HepG2 (cell line): ENCODE measurements at regions not wholly inside any gene's neighbourhood (a gene's known extent, or its start where the extent isn't known, plus 50 kb on each side); places are given as distances from the start of the nearest gene placed in this dataset.

Source experiments
- ATAD3A ChIP-seq: sonication (generic); formaldehyde crosslinking; IDR thresholded peaks from 2 replicates; pipeline ENCODE4 v1.4.0; 2020; ENCODE audit warnings: missing genetic modification reagents
- CREM ChIP-seq, 2 experiments: sonication (generic) in 1 of 2; formaldehyde crosslinking in 1 of 2; IDR thresholded peaks; 2 replicates each; pipeline versions ENCODE4 v1.4.0 to v1.6.1; 2016 to 2020; ENCODE audit warnings: antibody characterized with exemption in 1 of 2, mild to moderate bottlenecking in 1 of 2, missing genetic modification reagents in 1 of 2
- CTCF ChIP-seq: sonication (generic); formaldehyde crosslinking; IDR thresholded peaks from 2 replicates; pipeline ENCODE4 v1.5.0; 2020; ENCODE audit warnings: mild to moderate bottlenecking, missing genetic modification reagents, moderate library complexity
- GATAD1 ChIP-seq: IDR thresholded peaks from 2 replicates; pipeline ENCODE4 v1.6.1; 2016; ENCODE audit warnings: missing genetic modification reagents, missing compliant biosample characterization
- GTF2F1 ChIP-seq: fragments of 150-350 bp; IDR thresholded peaks from 2 replicates; pipeline ENCODE4 v1.6.1; 2014; ENCODE audit warnings: low read length
- GTF3A ChIP-seq: sonication (generic); formaldehyde crosslinking; conservative IDR thresholded peaks from 2 replicates; pipeline ENCODE4 v1.4.0; 2020; ENCODE audit warnings: mild to moderate bottlenecking, missing genetic modification reagents
- MED1 ChIP-seq: sonication (generic); formaldehyde crosslinking; IDR thresholded peaks from 2 replicates; pipeline ENCODE4 v1.4.0; 2020; ENCODE audit warnings: missing genetic modification reagents
- NR0B2 ChIP-seq: sonication (generic); formaldehyde crosslinking; IDR thresholded peaks from 2 replicates; pipeline ENCODE4 v1.4.0; 2020; ENCODE audit warnings: mild to moderate bottlenecking, missing genetic modification reagents
- POGZ ChIP-seq: sonication (generic); formaldehyde crosslinking; IDR thresholded peaks from 2 replicates; pipeline ENCODE4 v1.4.0; 2020; ENCODE audit warnings: mild to moderate bottlenecking, missing genetic modification reagents
- RXRA ChIP-seq: sonication (generic); formaldehyde crosslinking; IDR thresholded peaks from 2 replicates; pipeline ENCODE4 v1.5.1; 2020; ENCODE audit warnings: missing genetic modification reagents
- STAG1 ChIP-seq: sonication (generic); formaldehyde crosslinking; IDR thresholded peaks from 2 replicates; pipeline ENCODE4 v1.4.0; 2020; ENCODE audit warnings: missing genetic modification reagents
- TBX3 ChIP-seq: fragments of 450-650 bp; IDR thresholded peaks from 2 replicates; pipeline ENCODE4 v1.6.1; 2017; ENCODE audit warnings: antibody characterized with exemption, mild to moderate bottlenecking, inconsistent platforms, borderline replicate concordance
- TRIM24 ChIP-seq: sonication (generic); formaldehyde crosslinking; IDR thresholded peaks from 2 replicates; pipeline ENCODE4 v1.8.0; 2022; ENCODE audit warnings: mild to moderate bottlenecking, missing genetic modification reagents
- YEATS2 ChIP-seq: sonication (generic); formaldehyde crosslinking; IDR thresholded peaks from 2 replicates; pipeline ENCODE4 v1.4.0; 2020; ENCODE audit warnings: missing genetic modification reagents, borderline replicate concordance
- ZNF501 ChIP-seq: sonication (generic); formaldehyde crosslinking; IDR thresholded peaks from 2 replicates; pipeline ENCODE4 v1.5.1; 2020; ENCODE audit warnings: mild to moderate bottlenecking, moderate library complexity, missing genetic modification reagents
- ZNF652 ChIP-seq: IDR thresholded peaks from 2 replicates; pipeline ENCODE4 v1.6.1; 2016; ENCODE audit warnings: low read depth, borderline replicate concordance
- ZSCAN12 ChIP-seq: sonication (generic); formaldehyde crosslinking; IDR thresholded peaks from 2 replicates; pipeline ENCODE4 v1.9.0; 2021; ENCODE audit warnings: mild to moderate bottlenecking, missing genetic modification reagents
- TF ChIP-seq, protein P1 (sequence below): sonication (generic); formaldehyde crosslinking; conservative IDR thresholded peaks from 2 replicates; pipeline ENCODE4 v1.4.0; 2020; ENCODE audit warnings: mild to moderate bottlenecking, missing genetic modification reagents, moderate library complexity
- TF ChIP-seq, protein P2 (sequence below): sonication (generic); formaldehyde crosslinking; IDR thresholded peaks from 2 replicates; pipeline ENCODE4 v1.9.0; 2021; ENCODE audit warnings: missing genetic modification reagents, mild to moderate bottlenecking, borderline replicate concordance
- TF ChIP-seq, protein P3 (sequence below): sonication (generic); formaldehyde crosslinking; IDR thresholded peaks from 2 replicates; pipeline ENCODE4 v1.4.0; 2020; ENCODE audit warnings: missing genetic modification reagents, mild to moderate bottlenecking, borderline replicate concordance
- TF ChIP-seq, protein P4 (sequence below): IDR thresholded peaks from 2 replicates; pipeline ENCODE4 v1.6.1; 2016; ENCODE audit warnings: mild to moderate bottlenecking

GRCh38 chr11:27234043-27234668, 128.9 kb downstream of the CCDC34 start (continued):
- TF ChIP-seq, protein P1, sequence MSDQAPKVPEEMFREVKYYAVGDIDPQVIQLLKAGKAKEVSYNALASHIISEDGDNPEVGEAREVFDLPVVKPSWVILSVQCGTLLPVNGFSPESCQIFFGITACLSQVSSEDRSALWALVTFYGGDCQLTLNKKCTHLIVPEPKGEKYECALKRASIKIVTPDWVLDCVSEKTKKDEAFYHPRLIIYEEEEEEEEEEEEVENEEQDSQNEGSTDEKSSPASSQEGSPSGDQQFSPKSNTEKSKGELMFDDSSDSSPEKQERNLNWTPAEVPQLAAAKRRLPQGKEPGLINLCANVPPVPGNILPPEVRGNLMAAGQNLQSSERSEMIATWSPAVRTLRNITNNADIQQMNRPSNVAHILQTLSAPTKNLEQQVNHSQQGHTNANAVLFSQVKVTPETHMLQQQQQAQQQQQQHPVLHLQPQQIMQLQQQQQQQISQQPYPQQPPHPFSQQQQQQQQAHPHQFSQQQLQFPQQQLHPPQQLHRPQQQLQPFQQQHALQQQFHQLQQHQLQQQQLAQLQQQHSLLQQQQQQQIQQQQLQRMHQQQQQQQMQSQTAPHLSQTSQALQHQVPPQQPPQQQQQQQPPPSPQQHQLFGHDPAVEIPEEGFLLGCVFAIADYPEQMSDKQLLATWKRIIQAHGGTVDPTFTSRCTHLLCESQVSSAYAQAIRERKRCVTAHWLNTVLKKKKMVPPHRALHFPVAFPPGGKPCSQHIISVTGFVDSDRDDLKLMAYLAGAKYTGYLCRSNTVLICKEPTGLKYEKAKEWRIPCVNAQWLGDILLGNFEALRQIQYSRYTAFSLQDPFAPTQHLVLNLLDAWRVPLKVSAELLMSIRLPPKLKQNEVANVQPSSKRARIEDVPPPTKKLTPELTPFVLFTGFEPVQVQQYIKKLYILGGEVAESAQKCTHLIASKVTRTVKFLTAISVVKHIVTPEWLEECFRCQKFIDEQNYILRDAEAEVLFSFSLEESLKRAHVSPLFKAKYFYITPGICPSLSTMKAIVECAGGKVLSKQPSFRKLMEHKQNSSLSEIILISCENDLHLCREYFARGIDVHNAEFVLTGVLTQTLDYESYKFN (CRISPR knock-in tag) = peak; percentile 52
- TF ChIP-seq, protein P2, sequence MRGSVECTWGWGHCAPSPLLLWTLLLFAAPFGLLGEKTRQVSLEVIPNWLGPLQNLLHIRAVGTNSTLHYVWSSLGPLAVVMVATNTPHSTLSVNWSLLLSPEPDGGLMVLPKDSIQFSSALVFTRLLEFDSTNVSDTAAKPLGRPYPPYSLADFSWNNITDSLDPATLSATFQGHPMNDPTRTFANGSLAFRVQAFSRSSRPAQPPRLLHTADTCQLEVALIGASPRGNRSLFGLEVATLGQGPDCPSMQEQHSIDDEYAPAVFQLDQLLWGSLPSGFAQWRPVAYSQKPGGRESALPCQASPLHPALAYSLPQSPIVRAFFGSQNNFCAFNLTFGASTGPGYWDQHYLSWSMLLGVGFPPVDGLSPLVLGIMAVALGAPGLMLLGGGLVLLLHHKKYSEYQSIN = no peak
- no peak for TF ChIP-seq GTF2F1
- TF ChIP-seq CTCF (CRISPR knock-in tag) = peak; percentile 46
- TF ChIP-seq RXRA (CRISPR knock-in tag) = 0 out of 2 replicates have a peak, but pooled peaks have one; percentile 25
- no peak for TF ChIP-seq GATAD1 (CRISPR knock-in tag)
- TF ChIP-seq, protein P3, sequence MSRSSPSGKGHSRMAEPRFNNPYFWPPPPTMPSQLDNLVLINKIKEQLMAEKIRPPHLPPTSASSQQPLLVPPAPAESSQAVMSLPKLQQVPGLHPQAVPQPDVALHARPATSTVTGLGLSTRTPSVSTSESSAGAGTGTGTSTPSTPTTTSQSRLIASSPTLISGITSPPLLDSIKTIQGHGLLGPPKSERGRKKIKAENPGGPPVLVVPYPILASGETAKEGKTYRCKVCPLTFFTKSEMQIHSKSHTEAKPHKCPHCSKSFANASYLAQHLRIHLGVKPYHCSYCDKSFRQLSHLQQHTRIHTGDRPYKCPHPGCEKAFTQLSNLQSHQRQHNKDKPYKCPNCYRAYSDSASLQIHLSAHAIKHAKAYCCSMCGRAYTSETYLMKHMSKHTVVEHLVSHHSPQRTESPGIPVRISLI = 0 out of 2 replicates have a peak, but pooled peaks have one; percentile 18
- TF ChIP-seq NR0B2 = no peak
- TF ChIP-seq ATAD3A (CRISPR knock-in tag) = no peak
- TF ChIP-seq YEATS2 = no peak
- peak; percentile 57; the same call in 1 of the 2 replicates for TF ChIP-seq ZNF652 (CRISPR knock-in tag)
- no peak for TF ChIP-seq GTF3A
- peak; percentile 70 for TF ChIP-seq POGZ (CRISPR knock-in tag)
- peak; percentile 49 for TF ChIP-seq STAG1
- peak; percentile 38; the same call in 1 of the 2 replicates for TF ChIP-seq ZNF501
- TF ChIP-seq ZSCAN12 (CRISPR knock-in tag) = no peak
- no peak for TF ChIP-seq TRIM24
- peak; percentile 51; the same call in 1 of the 2 replicates for TF ChIP-seq MED1 (CRISPR knock-in tag)
- TF ChIP-seq, protein P4, sequence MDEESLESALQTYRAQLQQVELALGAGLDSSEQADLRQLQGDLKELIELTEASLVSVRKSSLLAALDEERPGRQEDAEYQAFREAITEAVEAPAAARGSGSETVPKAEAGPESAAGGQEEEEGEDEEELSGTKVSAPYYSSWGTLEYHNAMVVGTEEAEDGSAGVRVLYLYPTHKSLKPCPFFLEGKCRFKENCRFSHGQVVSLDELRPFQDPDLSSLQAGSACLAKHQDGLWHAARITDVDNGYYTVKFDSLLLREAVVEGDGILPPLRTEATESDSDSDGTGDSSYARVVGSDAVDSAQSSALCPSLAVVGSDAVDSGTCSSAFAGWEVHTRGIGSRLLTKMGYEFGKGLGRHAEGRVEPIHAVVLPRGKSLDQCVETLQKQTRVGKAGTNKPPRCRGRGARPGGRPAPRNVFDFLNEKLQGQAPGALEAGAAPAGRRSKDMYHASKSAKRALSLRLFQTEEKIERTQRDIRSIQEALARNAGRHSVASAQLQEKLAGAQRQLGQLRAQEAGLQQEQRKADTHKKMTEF (CRISPR knock-in tag) = 0 out of 2 replicates have a peak, but pooled peaks have one; percentile 35
- no peak for TF ChIP-seq TBX3
- peak; percentile 29; the same call in 1 of the 2 replicates for TF ChIP-seq CREM (IDR thresholded peaks at IDR 0.05)
- TF ChIP-seq CREM (CRISPR knock-in tag; IDR thresholded peaks at IDR 0.05) = no peak
